ENCODE measurements at regions not wholly inside any gene's neighbourhood (a gene's known extent, or its start where the extent isn't known, plus 50 kb on each side); places are given as distances from the start of the nearest gene placed in this dataset.

GRCh38 chr10:55174419-55174818, 373.4 kb upstream of the PCDH15 start:
- TF ChIP-seq EZH2phosphoT487 (IDR thresholded peaks at IDR 0.05; ENCODE audit: low read length) (no peak), EZH2 (optimal IDR thresholded peaks at IDR 0.05; ENCODE audit: low read depth, low read length) (no peak)
